GM19351 (cell line): ENCODE measurements at regions not wholly inside any gene's neighbourhood (a gene's known extent, or its start where the extent isn't known, plus 50 kb on each side); places are given as distances from the start of the nearest gene placed in this dataset.

Experiments
- ATAC-seq: cut with Tn5 transposase; IDR thresholded peaks from one replicate; pipeline ENCODE4 v1.9.1; 2021; ENCODE audit warnings: mild to moderate bottlenecking, moderate library complexity; ENCODE audit not compliant: unreplicated experiment

DNA sequence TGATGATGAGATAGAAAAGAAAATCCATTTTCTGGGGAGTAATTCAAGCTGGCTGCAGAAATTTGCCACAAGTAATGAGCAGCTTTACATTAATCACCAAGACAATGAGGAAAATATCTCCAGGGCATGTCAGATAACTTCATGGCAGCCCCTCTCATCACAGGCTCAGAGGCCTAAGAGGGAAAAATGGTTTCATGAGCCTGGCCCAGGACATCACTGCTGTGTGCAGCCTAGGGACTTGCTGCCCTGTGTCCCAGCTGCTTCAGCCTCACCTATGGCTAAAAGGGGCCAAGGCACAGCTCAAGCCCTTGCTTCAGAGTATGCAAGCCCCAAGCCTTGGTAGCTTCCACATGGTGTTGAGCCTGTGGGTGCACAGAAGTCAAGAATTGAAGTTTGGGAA lies 161.7 kb downstream of the OPA1 start:
- no peak for ATAC-seq

DNA sequence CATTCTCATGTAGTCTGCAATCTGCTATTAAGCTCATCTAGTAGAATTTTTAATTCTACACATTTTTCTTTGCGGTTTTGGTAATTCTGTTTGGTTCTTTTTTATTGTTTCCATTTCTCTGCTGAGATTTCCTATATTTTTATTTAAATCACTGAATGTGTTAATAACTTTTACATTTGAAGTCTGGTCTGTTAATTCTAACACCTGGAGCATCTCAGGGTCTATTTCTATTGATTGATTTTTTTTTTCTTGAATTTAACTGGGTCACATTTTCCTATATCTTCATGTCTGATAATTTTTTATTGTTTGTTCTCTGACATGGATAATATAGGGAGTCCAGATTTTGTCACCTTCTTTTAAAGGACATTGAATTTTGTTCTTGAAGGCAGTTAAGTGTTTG lies 163.5 kb downstream of the OPA1 start:
- ATAC-seq, result no peak

DNA sequence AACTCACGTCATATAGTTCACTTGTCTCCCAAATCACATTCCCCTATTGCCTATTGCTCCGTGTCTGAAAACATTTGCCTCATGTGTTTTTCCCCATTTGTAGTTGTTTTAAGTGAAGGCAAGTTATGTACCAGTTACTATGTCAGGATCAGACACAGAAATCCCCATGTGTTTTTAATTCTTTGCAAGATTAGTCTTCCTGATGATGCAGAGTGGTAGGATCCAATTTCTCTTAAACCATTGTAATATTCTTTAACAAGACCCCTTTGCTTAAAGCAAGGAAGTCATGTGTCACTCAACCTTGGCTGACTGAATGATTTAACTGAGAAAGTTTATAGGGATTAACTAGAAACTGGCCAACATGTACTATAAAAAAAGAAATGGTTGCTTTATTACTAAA lies 164.4 kb downstream of the OPA1 start:
- no peak for ATAC-seq

DNA sequence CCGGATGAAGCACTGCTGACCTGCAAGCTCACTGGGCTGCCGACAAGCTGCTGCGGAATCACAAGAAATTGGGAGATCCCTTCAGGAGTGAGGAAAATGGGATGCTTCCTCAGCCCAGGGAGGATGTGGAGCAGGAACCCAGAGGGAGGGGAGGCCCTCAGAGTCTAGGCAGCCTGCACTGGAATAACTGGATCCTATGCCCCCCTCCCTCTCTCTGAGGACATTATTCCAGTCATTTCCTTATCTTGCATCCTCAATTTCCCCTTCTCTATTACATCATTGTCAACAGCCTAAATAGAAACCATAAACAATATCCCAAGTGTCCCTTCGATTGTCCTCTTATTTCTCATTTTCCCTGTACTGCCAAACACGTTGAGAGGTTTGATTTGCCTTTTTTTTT lies 169.0 kb downstream of the OPA1 start:
- ATAC-seq, result no peak

DNA sequence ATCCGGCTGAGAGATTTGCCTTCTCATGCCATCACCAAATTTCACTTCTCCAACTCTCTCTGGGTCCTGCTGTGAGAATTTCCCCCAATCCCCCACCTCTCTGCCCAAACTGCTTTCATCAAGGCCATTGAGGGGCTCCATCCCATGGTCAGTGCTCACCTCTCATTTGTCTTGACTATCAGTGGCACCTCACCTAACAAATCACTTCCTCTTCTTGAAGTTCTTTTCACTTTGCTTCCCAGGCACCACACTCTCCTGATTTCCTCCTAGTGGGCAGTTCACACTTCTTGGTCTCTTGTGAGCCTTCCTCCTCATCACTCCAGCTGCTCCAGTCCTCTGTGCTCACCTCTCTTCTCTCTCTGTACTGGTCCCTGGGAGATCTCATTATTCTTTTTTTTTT lies 169.6 kb downstream of the OPA1 start:
- no peak for ATAC-seq

DNA sequence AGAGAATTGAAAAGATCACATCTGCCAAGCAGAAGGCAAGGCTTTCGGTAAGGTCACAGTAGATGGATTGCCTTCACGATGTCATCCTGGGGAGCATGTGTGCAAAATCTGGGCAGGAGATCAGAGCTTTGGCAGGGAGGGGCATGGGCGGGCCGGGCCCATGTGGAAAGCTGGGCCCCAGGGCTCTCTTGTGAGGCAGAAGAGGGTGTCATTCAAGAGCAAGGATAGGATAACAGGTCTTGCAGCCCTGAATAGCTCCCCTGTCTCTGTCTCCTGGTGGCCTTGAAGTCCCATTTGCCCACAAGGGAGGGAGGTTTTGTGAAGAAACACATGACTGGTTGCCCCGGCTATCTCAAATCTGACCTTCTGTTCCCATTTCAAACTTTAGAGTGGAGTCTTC lies 172.0 kb downstream of the OPA1 start:
- no peak for ATAC-seq

DNA sequence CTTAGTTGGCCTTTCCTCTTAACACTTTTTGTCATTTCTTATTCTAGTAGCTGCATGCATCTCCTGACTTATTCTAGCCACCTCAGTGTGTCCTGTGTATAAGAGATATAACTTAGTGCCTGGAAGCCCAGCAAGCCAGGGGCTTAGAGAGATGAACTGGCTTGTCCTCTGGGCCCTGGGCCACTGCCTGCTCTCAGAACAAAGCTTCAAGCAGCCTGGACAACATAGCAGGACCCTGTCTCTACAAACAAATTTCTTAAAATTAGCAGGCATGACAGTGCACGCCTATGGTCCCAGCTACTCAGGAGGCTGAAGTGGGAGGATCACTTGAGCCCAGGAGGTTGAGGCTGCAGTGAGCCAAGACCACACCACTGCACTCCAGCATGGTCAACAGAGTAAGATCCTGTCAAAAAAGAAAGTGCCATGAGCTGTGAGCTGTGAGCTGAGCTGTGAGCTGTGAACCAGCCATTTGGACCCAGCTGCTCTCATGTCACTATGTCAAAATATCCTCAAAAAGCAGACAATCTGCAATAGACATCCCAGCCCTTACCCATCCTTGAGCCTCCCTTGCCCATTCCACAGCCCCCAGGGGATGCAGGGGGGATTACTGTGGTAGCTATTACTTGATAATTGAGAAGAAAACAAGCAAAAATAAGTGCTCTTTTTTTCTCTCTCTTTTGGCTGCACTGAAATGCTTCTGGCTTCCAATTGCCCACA lies 174.5 kb downstream of the OPA1 start:
- ATAC-seq, result no peak

DNA sequence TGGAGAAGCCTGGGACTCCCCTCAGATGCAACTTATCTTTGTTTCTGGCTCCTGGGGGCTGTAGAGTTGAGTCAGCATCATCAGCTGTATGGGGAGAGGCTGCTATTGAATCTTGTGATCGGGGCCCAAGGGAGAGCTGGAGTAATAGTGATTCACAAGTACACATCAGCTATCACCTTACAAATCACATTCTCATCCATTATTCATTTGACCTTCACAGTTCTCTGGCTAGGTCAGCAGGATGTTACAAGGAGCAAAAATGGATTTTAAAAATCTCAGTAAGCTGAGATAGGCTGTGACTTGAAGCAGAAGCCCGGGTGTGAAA lies 175.0 kb downstream of the OPA1 start:
- no peak for ATAC-seq

DNA sequence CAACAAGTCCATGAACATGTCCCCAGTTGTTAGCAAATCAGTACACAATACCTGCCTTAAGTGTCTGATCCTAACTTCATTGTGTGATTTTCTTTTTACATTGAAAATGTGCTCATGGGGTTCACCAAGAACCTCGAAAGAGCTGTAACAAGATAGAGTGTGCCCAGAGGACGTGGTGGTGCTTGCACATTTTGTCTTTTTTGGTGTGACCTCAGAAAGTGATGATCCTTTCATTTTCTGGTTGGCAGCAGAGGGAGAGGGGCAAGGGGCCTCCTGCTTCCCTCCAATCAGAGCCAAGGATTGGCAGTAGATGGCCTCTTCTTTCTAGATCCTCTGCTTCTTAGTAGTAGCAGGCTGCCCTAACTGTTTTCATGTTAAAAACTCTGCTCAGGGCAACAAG lies 176.4 kb downstream of the OPA1 start:
- ATAC-seq, result no peak

DNA sequence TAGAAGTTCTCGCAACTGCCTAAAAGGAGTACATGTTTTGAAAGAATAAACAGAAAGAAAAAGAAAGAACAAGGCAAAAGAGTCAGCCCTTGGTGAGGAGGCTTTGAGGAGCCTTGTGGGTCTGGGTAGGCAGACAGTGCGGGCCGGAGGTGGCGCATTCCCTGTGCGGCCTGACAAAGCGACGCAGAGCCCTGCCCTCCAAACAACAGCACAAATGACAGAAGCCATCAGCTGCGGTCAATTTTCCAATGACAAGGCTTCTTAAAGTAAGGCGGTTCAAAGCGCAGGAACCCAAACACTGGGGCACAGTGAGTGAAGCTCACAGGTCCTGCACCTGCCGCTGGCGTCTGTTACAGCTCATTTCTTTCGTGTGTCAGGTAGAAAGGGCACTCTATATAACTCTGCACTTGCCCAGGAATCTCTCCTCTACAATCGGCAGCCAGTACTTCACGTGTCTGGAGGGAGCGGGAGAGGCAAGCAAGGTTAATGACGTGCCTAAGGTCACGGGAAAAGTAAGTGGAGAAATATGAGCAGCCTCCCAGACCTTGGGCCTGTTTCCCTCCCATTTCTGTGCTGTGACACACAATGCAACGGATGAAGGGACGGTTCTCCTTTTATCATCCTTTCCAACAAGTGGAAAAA lies 178.1 kb downstream of the OPA1 start:
- no peak for ATAC-seq

DNA sequence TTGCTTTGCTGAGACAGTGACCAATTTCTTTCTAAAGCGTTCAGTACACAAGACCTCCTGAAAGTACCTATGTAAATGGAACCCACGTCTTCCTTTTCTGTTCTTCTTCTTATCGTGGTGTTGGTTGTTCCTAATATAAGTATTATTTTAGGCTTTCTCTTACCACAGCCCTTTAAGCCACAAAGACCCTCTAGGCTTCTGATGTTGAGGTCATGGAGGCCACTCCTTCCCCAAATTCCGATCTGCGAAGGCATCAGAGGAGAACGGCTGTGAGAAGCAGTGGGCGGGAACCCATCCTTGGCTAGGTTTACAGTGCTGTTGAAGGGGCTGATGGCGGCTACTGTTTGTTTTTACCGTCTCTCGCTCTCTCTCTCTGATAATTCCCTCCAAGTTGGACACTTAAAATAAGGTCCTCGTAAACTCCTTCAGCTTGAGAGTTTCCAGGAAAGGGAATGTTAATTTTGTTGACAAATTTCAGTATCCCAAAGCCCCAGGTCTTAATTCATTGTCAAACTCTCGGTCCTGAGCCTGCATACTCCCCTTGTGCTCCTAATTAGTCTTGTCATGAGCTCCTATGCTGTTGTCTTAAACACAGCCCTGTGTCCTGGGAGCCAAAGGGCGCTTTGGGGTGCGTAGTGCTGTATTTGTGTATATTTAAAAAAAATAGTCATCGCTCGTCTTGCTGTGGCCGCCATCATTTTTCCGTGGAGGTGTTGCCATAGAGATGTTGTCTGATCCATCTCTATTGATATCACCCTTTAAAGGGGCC lies 178.8 kb downstream of the OPA1 start:
- no peak for ATAC-seq

DNA sequence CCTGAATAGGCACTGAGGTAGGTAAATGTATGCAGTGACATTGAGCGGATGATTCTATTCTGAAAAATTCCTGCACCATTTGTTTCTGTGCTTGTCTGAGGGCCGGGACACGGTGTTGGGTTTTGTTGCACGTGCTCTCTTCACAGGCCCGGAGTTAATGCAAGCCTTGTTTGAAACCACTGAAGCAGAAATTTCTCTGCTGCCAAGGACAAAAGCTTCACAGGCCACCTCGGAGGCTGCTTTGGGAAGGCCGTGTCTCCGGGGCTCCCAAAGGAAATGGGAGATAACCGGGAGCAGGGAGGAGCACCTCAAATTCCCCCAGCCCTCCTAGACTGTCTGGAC lies 179.4 kb downstream of the OPA1 start:
- ATAC-seq, result no peak

DNA sequence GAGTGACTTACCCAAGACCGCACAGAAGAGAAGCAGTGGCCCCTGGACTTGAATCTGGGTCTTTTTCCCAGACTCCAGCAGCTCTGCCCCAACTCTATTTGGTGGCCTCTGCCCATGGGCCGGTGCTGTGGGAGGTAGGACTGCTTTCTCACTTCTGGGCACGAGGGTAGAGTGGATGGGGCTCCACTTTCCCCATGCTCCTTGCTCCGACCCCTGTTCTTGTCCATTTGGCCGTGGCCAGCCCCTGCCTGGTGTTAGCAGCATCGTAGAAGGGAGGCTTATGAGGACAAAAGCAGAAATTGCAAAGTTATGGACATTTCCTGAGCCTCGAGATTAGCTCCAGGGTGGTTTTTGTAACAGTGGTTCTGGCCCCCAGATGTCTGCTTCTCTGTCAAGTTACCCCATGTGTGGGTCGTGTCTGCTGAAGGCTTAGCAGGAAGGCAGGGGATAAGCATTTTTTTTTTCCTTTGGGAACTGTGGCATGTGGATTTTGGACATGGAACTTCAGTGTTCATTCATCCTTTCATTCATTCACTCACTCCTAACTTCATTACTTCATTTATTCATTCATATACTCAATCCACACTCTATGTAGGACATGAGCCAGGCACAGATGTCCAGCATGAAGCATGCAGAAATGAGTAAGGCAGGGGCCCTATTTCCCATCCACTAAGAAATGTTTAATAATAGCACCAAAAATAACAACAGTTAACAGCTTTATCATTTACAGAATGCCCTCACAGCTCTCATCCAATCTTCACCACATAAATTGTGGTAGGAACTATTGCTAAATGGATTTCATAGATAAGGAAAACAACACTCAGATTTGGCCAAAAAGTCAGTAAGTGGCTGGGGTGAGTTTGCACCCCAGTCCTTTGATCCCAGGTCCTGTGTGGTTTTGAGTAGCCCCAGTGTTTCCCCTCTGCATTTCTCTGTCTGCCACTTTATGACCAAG lies 180.5 kb downstream of the OPA1 start:
- no peak for ATAC-seq

DNA sequence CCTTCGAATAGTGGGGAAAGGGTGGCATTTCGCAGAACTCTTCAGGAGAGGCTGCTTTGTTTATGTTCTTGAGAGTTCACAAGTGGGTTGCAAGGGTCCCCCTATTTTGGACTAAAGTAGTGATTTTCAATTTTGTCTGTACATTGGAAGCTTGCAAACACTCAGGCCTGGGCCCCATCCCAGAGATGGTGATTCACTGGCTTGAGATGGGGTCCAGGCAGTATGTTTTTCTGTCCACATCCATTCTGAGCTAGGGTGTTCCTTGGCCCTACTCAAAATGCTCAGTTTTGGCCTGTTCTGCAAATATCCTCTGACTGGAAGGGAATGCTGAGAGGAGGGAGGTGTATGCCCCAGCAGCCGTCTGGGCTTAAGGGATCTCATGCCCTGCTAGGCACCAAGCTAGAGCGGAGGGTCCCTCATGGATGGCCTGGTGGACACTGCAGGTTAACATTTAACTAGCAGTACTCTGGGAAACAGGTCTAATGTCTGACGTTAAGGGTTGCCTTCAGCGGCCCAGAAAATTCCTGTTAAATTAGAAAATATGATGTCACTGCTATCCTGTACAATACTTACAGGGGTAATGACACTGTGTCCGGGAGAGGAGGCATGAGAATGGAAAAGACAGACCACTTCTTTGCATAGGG lies 181.4 kb downstream of the OPA1 start:
- no peak for ATAC-seq

DNA sequence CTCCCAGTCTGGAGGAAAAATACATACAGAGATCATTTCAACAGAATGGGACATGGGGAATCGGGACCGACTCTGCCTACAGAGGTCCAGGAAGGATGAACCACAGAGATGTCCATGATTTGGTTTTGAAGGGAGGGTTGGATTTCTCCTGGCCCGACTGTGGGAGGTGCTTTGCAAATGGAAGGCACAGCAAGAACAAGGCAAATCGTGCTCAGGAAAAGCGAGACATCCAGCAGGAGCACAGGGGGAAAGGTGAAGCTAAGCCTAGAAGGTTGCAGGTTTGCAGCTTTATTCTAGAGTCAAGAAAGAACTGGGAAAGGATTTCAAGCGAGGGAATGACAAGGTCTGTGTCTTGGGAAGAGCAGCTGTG lies 181.9 kb downstream of the OPA1 start:
- ATAC-seq, result no peak

DNA sequence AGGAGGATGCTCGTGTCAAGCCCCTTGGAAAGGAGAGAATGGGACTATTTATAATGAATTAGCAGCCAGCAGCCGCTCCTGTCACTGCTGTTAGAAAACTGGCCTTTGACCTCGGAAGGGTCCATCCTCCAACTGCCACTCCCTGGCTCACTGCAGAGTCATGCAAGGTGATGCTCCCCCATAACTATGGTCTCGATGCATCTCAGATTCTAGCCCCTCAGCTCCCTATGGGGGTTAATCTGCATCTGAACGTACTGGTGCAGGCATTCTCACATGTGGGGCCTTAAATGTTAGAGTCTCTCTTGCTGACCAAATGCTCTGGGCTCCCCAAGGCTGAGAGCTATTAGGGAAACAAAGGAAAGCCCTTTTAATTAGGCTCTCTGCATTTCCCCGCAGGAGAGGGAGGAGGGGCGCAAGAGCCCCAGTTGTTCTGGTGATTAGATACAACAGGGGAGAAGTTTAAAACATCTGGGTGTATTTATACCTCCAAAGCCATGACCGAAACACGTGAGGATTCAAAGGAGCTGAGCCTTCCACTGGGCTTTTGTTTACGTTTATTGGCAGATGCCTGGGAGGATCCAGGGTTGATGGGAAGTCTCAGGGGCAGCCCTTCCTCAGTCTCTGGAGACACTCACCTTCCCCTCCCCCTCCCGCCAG lies 182.5 kb downstream of the OPA1 start:
- ATAC-seq, result no peak

DNA sequence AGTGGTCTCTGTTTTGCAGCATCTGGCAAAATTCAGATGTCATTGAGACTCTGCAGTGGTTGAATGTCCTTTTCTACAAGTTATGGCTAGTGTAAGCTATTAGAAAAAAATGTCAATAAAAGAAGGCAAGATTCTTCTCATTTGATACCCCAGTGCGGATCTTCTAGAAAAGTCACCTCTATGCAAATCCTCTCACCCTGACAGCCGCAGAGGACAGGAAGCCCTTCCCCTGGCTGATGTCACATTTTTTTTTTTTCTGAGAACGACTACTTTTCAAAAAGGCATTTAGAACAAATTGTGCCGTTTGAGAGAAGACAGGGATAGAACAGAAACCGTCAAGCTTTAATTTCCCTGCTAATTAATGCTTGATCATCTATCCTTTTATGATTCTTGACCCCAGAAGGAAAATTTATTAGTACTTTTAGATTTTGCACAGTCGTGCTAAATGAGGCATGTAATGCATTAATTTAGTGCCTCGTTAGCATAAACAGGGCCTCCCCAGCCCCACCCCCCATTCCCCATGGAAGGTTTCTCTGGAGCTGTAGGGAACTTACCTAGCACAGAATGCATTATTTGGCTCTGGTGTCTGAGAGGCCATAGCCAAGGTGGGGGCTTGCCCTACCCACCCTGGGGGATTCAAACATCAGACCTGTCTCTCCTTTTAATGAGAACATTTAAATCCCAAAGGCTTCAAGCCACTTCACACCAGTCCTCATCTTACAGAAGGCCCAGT lies 183.8 kb downstream of the OPA1 start:
- peak; percentile 82 for ATAC-seq

DNA sequence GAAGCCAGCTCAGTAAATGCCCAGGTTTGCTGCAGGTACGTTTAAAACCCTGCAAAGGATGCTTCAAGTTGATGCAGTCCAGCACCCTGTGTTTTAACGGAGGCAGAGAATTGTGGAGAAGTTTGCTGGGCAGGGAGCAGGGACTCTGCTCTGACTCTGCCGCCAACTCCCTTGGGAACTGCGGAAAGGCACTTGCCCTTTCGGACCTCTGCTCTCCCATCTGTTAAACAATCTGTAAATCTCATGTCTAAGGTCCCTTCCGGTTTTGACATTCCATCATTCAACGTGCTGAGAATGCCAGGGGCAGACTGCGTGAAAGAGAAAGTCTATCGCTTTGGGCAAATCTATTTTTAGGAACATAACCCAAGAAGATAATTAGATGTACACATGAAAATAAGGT lies 184.5 kb downstream of the OPA1 start:
- ATAC-seq, result no peak

DNA sequence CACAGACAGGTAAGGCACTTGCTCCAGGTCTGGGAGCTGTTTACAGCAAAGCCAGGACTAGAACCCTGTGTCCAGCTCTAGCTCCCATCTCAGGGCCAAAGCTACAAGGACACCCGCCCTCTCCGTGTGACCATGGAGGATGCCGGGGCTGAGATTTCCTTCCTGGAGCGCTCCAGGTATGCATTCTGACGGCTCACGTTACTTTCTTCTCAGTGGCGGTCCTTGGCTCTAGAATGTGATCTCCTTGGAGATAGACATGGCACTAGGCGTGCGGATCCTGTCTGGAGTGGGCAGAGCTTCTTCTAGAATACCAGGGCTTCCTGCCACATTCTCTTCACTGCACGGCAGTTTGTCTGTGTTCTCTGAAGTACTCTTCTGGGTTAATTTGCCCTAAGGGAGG lies 185.7 kb downstream of the OPA1 start:
- no peak for ATAC-seq

DNA sequence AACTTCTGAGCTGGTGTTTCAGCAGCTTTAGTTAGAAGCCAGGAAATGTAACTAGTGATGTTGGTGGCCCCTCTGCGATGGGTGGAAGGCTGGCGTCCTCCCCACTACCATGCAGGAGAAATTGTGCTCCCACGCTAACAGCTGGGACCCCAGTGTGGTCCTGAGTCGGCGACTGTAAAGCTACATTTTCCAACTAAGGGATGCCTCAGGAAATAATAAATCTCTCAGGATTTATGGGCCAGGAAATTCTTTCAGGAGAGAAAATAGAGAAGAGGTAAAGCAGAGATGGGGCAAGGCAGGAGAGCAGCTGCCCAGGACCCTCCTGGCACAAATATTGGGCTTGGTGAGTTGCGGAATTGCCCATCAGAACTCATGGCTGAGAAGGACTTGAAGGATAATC lies 186.9 kb downstream of the OPA1 start:
- ATAC-seq, result no peak
